ENCODE measurements at regions not wholly inside any gene's neighbourhood (a gene's known extent, or its start where the extent isn't known, plus 50 kb on each side); places are given as distances from the start of the nearest gene placed in this dataset.

- H3K36me3 ChIP-seq (ENCODE audit: control insufficient read depth, insufficient read depth, low read length), result no peaks in the 10 kb centered on the region
- H3K27ac ChIP-seq (ENCODE audit: insufficient read depth, low read length), result no peak overlapping the region
- H3K9ac ChIP-seq (ENCODE audit: insufficient read depth, low read length), result no peak overlapping the region
- H3K9me3 ChIP-seq (ENCODE audit: control insufficient read depth, insufficient read depth, low read depth, low read length), result no peaks in the 10 kb centered on the region
- H3K4me2 ChIP-seq (ENCODE audit: extremely low read depth, insufficient read depth, low read length), result no peak overlapping the region
- no peaks in the 10 kb centered on the region for H3K4me1 ChIP-seq (ENCODE audit: control insufficient read depth, extremely low read depth, insufficient read depth, low read length)
- H3K79me2 ChIP-seq (ENCODE audit: control insufficient read depth, insufficient read depth, low read length), result no peaks in the 10 kb centered on the region
- no peaks in the 10 kb centered on the region for H4K20me1 ChIP-seq (ENCODE audit: control insufficient read depth, extremely low read depth, insufficient read depth, low read length)
- H2AFZ ChIP-seq (ENCODE audit: low read length), result no peak overlapping the region
- H3K27me3 ChIP-seq (ENCODE audit: control insufficient read depth, insufficient read depth, low read length), result no peaks in the 10 kb centered on the region
- no peak overlapping the region for H3K4me3 ChIP-seq (replicated peaks in 1 of 4; ENCODE audit: control extremely low read depth in 1 of 4, insufficient read depth in 1 of 4, low read depth in 3 of 4, low read length in 4 of 4)
- TF ChIP-seq CTCF (conservative IDR thresholded peaks at IDR 0.05 in 1 of 2, IDR thresholded peaks at IDR 0.05 in 1 of 2; ENCODE audit: low read depth in 1 of 2, low read length in 2 of 2) (no peak), EZH2 (IDR thresholded peaks at IDR 0.05; ENCODE audit: low read length, missing control alignments) (no peak)
- no peak for DNase-seq (ENCODE audit: low read depth in 2 of 2)
These were observed 524.3 kb upstream of the EPHA7 start for GRCh38 chr6:93943661-93944060.

- DNase-seq (ENCODE audit: low read depth in 2 of 2), result no peak
- Histone ChIP-seq H3K9ac (ENCODE audit: insufficient read depth, low read length) (no peak overlapping the region), H3K36me3 (ENCODE audit: control insufficient read depth, insufficient read depth, low read length) (no peaks in the 10 kb centered on the region), H3K27ac (ENCODE audit: insufficient read depth, low read length) (no peak overlapping the region), H3K4me3 (replicated peaks in 1 of 4; ENCODE audit: control extremely low read depth in 1 of 4, insufficient read depth in 1 of 4, low read depth in 3 of 4, low read length in 4 of 4) (no peak overlapping the region), H3K9me3 (ENCODE audit: control insufficient read depth, insufficient read depth, low read depth, low read length) (no peaks in the 10 kb centered on the region), H3K4me1 (ENCODE audit: control insufficient read depth, extremely low read depth, insufficient read depth, low read length) (no peaks in the 10 kb centered on the region), H4K20me1 (ENCODE audit: control insufficient read depth, extremely low read depth, insufficient read depth, low read length) (no peaks in the 10 kb centered on the region), H3K4me2 (ENCODE audit: extremely low read depth, insufficient read depth, low read length) (no peak overlapping the region), H2AFZ (ENCODE audit: low read length) (no peak overlapping the region), H3K27me3 (ENCODE audit: control insufficient read depth, insufficient read depth, low read length) (no peaks in the 10 kb centered on the region), H3K79me2 (ENCODE audit: control insufficient read depth, insufficient read depth, low read length) (no peaks in the 10 kb centered on the region)
- no peak for TF ChIP-seq EZH2 (IDR thresholded peaks at IDR 0.05; ENCODE audit: low read length, missing control alignments)
- TF ChIP-seq CTCF (conservative IDR thresholded peaks at IDR 0.05 in 1 of 2, IDR thresholded peaks at IDR 0.05 in 1 of 2; ENCODE audit: low read depth in 1 of 2, low read length in 2 of 2), result no peak
These were observed 521.0 kb upstream of the EPHA7 start for GRCh38 chr6:93940381-93940780.

GRCh38 chr6:93932175-93932574 is 512.8 kb upstream of the EPHA7 start:
- no peak for TF ChIP-seq CTCF (conservative IDR thresholded peaks at IDR 0.05 in 1 of 2, IDR thresholded peaks at IDR 0.05 in 1 of 2; ENCODE audit: low read depth in 1 of 2, low read length in 2 of 2)
- TF ChIP-seq EZH2 (IDR thresholded peaks at IDR 0.05; ENCODE audit: low read length, missing control alignments), result no peak
- Histone ChIP-seq H3K4me3 (replicated peaks in 1 of 4; ENCODE audit: control extremely low read depth in 1 of 4, insufficient read depth in 1 of 4, low read depth in 3 of 4, low read length in 4 of 4) (no peak overlapping the region), H3K9ac (ENCODE audit: insufficient read depth, low read length) (no peak overlapping the region), H3K9me3 (ENCODE audit: control insufficient read depth, insufficient read depth, low read depth, low read length) (no peaks in the 10 kb centered on the region), H3K36me3 (ENCODE audit: control insufficient read depth, insufficient read depth, low read length) (no peaks in the 10 kb centered on the region), H2AFZ (ENCODE audit: low read length) (no peak overlapping the region), H3K4me2 (ENCODE audit: extremely low read depth, insufficient read depth, low read length) (no peak overlapping the region), H3K79me2 (ENCODE audit: control insufficient read depth, insufficient read depth, low read length) (no peaks in the 10 kb centered on the region), H3K27me3 (ENCODE audit: control insufficient read depth, insufficient read depth, low read length) (no peaks in the 10 kb centered on the region), H3K4me1 (ENCODE audit: control insufficient read depth, extremely low read depth, insufficient read depth, low read length) (no peaks in the 10 kb centered on the region), H4K20me1 (ENCODE audit: control insufficient read depth, extremely low read depth, insufficient read depth, low read length) (no peaks in the 10 kb centered on the region), H3K27ac (ENCODE audit: insufficient read depth, low read length) (no peak overlapping the region)
- DNase-seq (ENCODE audit: low read depth in 2 of 2), result no peak
